Astrocyte (in vitro differentiated cells and primary cell): ENCODE measurements at regions not wholly inside any gene's neighbourhood (a gene's known extent, or its start where the extent isn't known, plus 50 kb on each side); places are given as distances from the start of the nearest gene placed in this dataset.

Experiments used
- EZH2 ChIP-seq: IDR thresholded peaks from 2 replicates; pipeline ENCODE4 v1.6.1; 2012; ENCODE audit warnings: mild to moderate bottlenecking, low read length, inconsistent platforms; ENCODE audit not compliant: insufficient read depth
- TF ChIP-seq, protein P1 (sequence below): IDR thresholded peaks from 2 replicates; pipeline ENCODE4 v1.5.1; 2011; ENCODE audit warnings: low read depth, mild to moderate bottlenecking, inconsistent platforms, low read length, moderate library complexity; ENCODE audit not compliant: insufficient read depth

GRCh38 chr3:181457190-181457589 lies 254.5 kb upstream of the SOX2 start:
- TF ChIP-seq, protein P1, sequence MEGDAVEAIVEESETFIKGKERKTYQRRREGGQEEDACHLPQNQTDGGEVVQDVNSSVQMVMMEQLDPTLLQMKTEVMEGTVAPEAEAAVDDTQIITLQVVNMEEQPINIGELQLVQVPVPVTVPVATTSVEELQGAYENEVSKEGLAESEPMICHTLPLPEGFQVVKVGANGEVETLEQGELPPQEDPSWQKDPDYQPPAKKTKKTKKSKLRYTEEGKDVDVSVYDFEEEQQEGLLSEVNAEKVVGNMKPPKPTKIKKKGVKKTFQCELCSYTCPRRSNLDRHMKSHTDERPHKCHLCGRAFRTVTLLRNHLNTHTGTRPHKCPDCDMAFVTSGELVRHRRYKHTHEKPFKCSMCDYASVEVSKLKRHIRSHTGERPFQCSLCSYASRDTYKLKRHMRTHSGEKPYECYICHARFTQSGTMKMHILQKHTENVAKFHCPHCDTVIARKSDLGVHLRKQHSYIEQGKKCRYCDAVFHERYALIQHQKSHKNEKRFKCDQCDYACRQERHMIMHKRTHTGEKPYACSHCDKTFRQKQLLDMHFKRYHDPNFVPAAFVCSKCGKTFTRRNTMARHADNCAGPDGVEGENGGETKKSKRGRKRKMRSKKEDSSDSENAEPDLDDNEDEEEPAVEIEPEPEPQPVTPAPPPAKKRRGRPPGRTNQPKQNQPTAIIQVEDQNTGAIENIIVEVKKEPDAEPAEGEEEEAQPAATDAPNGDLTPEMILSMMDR: no peak
- no peak for TF ChIP-seq EZH2
